Cardiac muscle cell (in vitro differentiated cells and primary cell): ENCODE measurements at regions not wholly inside any gene's neighbourhood (a gene's known extent, or its start where the extent isn't known, plus 50 kb on each side); places are given as distances from the start of the nearest gene placed in this dataset.

Experiments used
- DNase-seq, 2 donors: peaks; one replicate each; pipeline versions ENCODE4 v3.0.0 to v3.0.0-alpha.2; 2010 to 2017; ENCODE audit warnings: low read depth in 1 of 2, low spot score in 1 of 2
- H3K27ac ChIP-seq: fragments of 200-600 bp; sonication (generic); 2 replicates; pipeline ENCODE4 v1.5.1; 2016
- H3K27me3 ChIP-seq: fragments of 200-600 bp; sonication (generic); 2 replicates; pipeline ENCODE4 v1.6.0; 2016; ENCODE audit warnings: control low read depth
- H3K36me3 ChIP-seq: fragments of 200-600 bp; sonication (generic); 2 replicates; pipeline ENCODE4 v1.5.1; 2016; ENCODE audit warnings: control low read depth
- H3K4me1 ChIP-seq: fragments of 200-600 bp; sonication (generic); 2 replicates; pipeline ENCODE4 v1.8.1; 2017; ENCODE audit warnings: low read depth, mild to moderate bottlenecking, mixed run types
- H3K4me3 ChIP-seq: fragments of 200-600 bp; sonication (generic); 2 replicates; pipeline ENCODE4 v1.5.1; 2016; ENCODE audit warnings: mild to moderate bottlenecking
- H3K9me3 ChIP-seq: fragments of 200-600 bp; sonication (generic); 2 replicates; pipeline ENCODE4 v1.5.1; 2017; ENCODE audit warnings: low read depth, mild to moderate bottlenecking, control low read depth
- CTCF ChIP-seq: IDR thresholded peaks from 2 replicates; pipeline ENCODE4 v1.5.1; 2012; ENCODE audit warnings: low read depth, mild to moderate bottlenecking, low read length

DNA sequence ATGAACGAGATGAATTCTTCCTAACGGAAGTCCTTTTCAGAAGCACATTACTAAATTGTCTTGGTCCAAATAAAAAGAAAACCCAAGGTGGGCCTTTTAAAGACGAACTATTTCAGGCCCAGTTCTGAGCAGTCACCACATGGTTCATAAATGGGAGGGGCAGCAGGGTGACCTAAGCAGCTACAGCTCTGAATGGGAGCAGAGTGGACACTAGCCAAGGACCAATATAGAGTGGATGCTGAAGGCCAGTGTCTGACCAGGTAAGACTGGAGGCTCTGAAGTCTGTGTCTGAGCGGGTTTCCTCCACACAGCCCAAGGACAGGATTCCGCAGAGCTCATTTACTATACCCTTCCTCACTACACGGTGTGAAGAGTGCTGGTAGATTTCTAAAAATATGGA, 159.1 kb downstream of the TMEM26 start:
- Histone ChIP-seq H3K27ac (no peak overlapping the region), H3K27me3 (no peaks in the 10 kb centered on the region), H3K9me3 (no peaks in the 10 kb centered on the region), H3K36me3 (no peaks in the 10 kb centered on the region), H3K4me3 (no peak overlapping the region), H3K4me1 (no peaks in the 10 kb centered on the region)
- TF ChIP-seq CTCF: no peak
- DNase-seq: no peak

- DNase-seq: no peak
- Histone ChIP-seq H3K27ac (no peak overlapping the region), H3K36me3 (no peaks in the 10 kb centered on the region), H3K4me1 (no peaks in the 10 kb centered on the region), H3K9me3 (no peaks in the 10 kb centered on the region), H3K27me3 (no peaks in the 10 kb centered on the region), H3K4me3 (no peak overlapping the region)
- TF ChIP-seq CTCF: no peak
Measured at GRCh38 chr10:61289813-61290212, 163.4 kb downstream of the TMEM26 start.

DNA sequence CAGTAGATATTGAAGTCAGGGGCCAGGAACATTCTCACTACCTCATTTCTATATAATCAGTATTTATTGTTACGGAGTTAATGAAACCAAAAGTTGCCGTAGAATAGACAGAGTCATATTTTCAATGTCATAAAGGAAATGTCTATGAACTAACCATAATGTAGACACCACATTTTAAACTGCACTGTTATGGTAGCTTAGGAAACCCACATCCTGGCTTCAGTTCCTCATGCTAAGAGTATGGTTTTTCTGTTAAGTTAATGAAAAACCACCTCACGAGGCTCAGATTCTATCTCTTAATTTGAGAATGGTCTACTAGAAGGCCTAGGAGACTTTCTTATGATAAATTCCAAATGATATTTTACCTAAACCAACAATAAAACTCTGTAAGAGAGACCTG, 166.5 kb downstream of the TMEM26 start:
- Histone ChIP-seq H3K27ac (no peak overlapping the region), H3K36me3 (no peaks in the 10 kb centered on the region), H3K4me3 (no peak overlapping the region), H3K9me3 (no peaks in the 10 kb centered on the region), H3K4me1 (no peaks in the 10 kb centered on the region), H3K27me3 (no peaks in the 10 kb centered on the region)
- DNase-seq: no peak
- no peak for TF ChIP-seq CTCF

DNA sequence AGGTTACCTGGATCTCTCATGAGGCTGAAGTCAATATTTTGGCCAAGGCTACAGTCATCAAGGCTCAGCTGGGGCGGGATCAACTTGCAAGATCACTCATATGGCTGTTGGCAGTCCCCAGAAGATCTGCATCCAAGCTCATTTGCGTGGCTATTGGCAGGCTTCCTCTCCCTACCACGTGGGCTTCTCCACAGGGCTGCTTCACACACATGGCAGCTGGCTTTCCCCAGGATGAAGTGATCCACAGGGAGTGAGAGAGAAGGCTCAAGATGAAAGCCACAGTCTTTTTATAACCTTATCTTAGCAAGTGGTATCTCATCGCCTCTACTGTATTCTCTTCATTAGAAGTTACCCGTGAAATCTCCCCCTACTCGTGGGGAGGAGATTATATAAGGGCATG, 167.4 kb downstream of the TMEM26 start:
- TF ChIP-seq CTCF: no peak
- DNase-seq: peak in 1 of 2 donors; percentile 26
- H3K27me3 ChIP-seq: no peaks in the 10 kb centered on the region
- H3K36me3 ChIP-seq: no peaks in the 10 kb centered on the region
- H3K4me1 ChIP-seq: no peaks in the 10 kb centered on the region
- H3K9me3 ChIP-seq: no peaks in the 10 kb centered on the region
- H3K4me3 ChIP-seq: no peak overlapping the region
- H3K27ac ChIP-seq: no peak overlapping the region

- no peaks in the 10 kb centered on the region for H3K9me3 ChIP-seq
- H3K36me3 ChIP-seq: no peaks in the 10 kb centered on the region
- H3K27me3 ChIP-seq: no peaks in the 10 kb centered on the region
- no peak overlapping the region for H3K4me3 ChIP-seq
- no peak overlapping the region for H3K27ac ChIP-seq
- TF ChIP-seq CTCF: peak; percentile 69
- peak; percentile 68 to 73 for DNase-seq
- H3K4me1 ChIP-seq: no peaks in the 10 kb centered on the region
Measured at GRCh38 chr10:61284222-61284890, 168.8 kb downstream of the TMEM26 start.
